ENCODE measurements at regions not wholly inside any gene's neighbourhood (a gene's known extent, or its start where the extent isn't known, plus 50 kb on each side); places are given as distances from the start of the nearest gene placed in this dataset.
"Not testable (repeated sequence)": the region's sequence is repeated elsewhere in the genome, so short reads cannot be mapped to it uniquely, and the experiment has no call there.

DNA sequence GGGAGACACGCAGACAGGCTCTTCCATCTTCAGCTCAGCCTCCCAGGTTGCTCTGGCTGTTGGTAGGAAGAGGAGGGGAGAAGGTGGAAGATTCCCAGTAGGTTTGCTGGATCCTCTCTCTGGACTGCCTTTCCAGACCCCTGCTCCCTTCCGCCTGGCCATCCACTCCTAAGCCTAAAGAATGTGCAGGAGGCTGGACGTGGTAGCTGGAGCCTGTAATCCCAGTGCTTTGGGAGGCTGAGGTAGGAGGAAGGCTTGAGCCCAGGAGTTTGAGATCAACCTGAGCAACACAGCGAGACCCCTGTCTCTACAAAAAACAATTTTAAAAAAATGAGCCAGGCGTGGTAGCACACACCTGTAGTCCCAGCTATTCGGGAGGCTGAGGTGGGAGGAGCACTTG is 2895.6 kb downstream of the RPIA start:
- TF ChIP-seq, protein P1, sequence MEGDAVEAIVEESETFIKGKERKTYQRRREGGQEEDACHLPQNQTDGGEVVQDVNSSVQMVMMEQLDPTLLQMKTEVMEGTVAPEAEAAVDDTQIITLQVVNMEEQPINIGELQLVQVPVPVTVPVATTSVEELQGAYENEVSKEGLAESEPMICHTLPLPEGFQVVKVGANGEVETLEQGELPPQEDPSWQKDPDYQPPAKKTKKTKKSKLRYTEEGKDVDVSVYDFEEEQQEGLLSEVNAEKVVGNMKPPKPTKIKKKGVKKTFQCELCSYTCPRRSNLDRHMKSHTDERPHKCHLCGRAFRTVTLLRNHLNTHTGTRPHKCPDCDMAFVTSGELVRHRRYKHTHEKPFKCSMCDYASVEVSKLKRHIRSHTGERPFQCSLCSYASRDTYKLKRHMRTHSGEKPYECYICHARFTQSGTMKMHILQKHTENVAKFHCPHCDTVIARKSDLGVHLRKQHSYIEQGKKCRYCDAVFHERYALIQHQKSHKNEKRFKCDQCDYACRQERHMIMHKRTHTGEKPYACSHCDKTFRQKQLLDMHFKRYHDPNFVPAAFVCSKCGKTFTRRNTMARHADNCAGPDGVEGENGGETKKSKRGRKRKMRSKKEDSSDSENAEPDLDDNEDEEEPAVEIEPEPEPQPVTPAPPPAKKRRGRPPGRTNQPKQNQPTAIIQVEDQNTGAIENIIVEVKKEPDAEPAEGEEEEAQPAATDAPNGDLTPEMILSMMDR (conservative IDR thresholded peaks at IDR 0.05) = not testable (repeated sequence)
- TF ChIP-seq EZH2 (IDR thresholded peaks at IDR 0.05; ENCODE audit: low read depth) = not testable (repeated sequence)
